Activated CD8-positive, alpha-beta memory T cell treated with anti-CD3 and anti-CD28 coated beads for 36 hours (primary cell): ENCODE measurements at regions not wholly inside any gene's neighbourhood (a gene's known extent, or its start where the extent isn't known, plus 50 kb on each side); places are given as distances from the start of the nearest gene placed in this dataset.
"Not testable (repeated sequence)": the region's sequence is repeated elsewhere in the genome, so short reads cannot be mapped to it uniquely, and the experiment has no call there.

Experiments used
- CTCF ChIA-PET: fragments of 350-600 bp; sonication (Branson Sonifier 250); formaldehyde crosslinking; loops from one replicate; lab custom pipeline; 2021; ENCODE audit warnings: antibody characterized with exemption; lab: Charles Lee
- POLR2A ChIA-PET: fragments of 350-600 bp; sonication (Branson Sonifier 250); formaldehyde crosslinking; loops from one replicate; lab custom pipeline; 2021; ENCODE audit warnings: antibody characterized with exemption; lab: Charles Lee

DNA sequence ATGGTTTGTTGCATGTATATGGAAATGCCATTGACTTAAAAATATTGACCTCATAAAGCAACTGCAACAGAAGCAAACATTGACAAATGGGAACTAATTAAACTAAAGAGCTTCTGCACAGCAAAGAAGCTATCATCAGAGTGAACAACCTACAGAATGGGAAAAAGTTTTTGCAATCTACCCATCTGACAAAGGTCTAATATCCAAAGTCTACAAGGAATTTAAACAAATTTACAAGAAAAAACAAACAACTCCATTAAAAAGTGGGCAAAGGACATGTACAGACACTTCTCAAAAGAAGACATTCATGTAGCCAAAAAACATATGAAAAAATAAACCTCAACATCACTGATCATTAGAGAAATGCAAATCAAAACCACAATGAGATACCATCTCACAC is 99.7 kb upstream of the ARG1 start:
- CTCF ChIA-PET, POLR2A ChIA-PET: not testable (repeated sequence)

DNA sequence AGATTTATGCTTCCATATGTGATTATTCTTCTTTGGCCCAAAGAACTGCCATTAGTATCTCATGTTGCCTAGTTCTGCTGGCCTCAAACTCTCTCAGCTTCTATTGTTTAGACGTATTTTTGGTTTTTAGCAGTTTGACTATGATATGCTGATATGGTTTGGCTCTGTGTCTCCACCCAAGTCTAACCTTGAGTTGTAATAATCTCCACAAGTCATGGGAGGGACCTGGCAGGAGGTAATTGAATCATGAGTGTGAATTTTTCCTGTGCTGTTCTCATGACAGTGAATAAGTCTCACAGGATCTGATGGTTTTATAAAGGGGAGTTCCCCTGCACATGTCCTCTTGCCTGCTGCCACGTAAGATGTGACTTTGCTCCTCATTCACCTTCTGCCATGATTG is 96.7 kb upstream of the ARG1 start:
- ChIA-PET CTCF (no interaction called here), POLR2A (no interaction called here)

DNA sequence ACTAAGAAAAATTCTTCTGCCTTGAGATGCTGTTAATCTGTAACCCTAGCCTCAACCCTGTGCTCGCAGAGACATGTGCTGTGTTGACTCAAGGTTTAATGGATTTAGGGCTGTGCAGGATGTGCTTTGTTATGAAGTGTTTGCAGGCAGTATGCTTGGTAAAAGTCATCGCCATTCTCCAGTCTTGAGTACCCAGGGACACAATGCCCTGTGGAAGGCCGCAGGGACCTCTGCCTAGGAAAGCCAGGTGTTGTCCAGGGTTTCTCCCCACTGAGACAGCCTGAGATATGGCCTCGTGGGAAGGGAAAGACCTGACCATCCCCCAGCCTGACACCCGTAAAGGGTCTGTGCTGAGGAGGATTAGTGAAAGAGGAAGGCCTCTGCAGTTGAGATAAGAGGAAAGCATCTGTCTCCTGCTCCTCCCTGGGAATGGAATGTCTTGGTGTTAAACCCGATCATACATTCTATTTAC is 94.2 kb upstream of the ARG1 start:
- POLR2A ChIA-PET, CTCF ChIA-PET: not testable (repeated sequence)

DNA sequence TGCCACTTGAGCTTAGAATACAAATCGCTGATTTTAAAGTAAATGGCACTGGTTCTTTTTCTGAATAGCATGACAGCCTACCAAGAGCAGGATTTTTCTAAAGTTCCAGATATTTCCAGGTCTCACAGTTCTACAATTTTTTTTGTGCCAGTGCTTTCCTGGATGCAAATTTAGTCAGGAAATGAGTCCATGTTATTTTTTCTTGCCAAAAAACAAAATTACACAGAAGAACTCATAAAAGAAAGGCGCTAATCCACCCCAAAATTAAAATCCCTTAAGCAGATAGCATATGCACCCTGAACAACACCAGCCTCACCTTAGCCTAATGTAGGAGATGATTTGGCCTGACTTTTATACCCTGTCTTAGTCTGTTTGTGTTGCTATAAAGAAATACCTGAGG is 86.4 kb upstream of the ARG1 start:
- CTCF ChIA-PET: no interaction called here
- POLR2A ChIA-PET: no interaction called here

DNA sequence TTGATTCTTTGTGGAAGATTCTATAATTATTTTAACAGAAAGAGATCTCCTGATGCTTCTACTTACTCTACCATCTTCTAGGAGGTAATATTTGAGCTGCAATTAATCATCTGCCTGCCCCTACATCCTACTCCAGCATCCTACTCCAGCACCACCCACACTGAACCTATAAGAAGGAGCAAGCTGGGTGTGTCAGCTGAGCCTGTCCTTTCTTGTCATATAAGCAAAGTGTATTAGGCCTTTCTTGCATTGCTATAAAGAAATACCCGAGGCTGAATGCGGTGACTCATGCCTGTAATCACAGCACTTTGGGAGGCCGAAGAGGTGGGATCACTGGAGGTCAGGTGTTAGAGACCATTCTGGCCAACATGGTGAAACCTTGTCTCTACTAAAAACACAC is 84.2 kb upstream of the ARG1 start:
- CTCF ChIA-PET: no interaction called here
- POLR2A ChIA-PET: no interaction called here

DNA sequence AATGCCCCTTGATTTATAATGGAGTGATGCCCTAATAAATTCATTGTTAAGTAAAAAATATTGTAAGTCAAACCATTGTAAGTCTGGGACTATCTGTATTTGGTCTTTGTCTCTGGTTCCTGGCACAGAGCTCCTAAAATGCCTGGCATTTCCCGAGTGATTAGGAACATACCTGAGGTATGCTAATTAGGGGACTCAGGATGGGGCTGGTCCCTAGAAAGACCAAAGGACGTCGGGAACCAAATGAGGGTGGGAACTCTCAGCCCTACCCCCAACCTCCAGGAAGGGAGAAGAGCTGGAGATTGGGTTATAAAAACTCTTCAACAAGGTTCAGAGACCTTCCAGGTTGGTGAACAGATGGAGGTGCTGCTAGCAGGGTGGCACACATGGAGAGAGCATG is 82.6 kb upstream of the ARG1 start:
- POLR2A ChIA-PET: no interaction called here
- CTCF ChIA-PET: no interaction called here

DNA sequence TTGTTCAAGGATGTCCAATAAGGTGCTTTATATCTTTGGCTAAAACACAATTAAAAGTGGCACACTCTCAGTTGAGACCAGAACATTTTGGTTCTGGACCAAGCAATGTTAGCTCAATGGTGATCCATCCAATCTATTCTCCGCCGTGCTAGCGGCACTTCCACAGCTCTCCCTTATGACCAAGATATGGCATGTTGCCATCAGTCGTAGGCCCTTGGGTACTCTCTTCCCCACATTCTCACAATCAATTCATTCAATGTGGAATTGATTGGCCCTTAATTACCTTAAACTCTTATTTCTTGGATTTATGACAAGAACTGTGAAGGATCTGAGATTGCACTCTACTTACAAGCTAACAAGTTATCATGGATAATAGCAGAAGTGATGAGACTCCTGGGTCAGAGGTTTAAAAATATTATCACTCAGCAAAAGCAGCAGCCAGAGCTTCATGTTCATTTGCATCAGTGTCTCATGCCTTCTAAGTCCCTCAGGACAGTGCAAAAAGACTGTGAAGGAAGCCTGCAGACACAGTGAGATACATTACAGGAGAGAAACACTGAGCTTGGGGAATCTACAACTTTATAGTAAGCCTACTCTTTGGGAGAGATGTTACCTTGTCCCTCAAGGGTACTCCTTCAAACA is 80.0 kb upstream of the ARG1 start:
- ChIA-PET POLR2A (no interaction called here), CTCF (interaction anchor here (0.7 kb wide), 1 partner anchor 288 kb away, joined by 3 read pairs; no protein-coding TSS in a partner anchor)

DNA sequence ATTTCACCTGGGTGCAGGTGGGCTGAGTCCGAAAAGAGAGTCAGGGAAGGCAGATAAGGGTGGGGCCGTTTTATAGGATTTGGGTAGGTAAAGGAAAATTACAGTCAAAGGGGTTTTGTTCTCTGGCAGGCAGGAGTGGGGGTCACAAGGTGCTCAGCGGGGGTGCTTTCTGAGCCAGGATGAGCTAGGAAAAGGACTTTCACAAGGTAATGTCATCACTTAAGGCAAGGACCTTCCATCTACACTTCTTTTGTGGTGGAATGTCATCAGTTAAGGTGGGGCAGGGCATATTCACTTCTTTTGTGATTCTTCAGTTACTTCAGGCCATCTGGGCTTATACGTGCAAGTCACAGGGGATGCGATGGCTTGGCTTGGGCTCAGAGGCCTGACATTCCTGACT is 68.6 kb upstream of the ARG1 start:
- POLR2A ChIA-PET, CTCF ChIA-PET: not testable (repeated sequence)

DNA sequence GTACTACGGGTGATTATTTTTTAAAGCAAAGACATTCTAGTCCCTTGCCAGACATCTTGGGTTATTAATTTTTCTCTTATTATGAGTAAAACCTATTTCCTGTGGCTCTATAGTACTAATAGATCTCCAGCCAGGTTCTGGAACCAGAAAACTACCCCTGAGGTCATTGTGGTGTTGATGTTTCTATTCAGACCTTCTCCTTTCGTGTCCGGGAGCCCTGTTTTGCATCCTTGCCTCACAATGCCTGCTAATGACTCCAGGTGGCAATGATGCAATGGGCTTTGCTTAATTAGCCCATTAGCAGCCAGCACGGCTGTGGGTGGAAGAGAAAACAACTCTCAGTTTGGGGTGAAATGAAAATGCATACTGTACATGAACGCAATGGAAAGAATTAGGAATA is 62.9 kb upstream of the ARG1 start:
- ChIA-PET POLR2A (no interaction called here), CTCF (no interaction called here)

DNA sequence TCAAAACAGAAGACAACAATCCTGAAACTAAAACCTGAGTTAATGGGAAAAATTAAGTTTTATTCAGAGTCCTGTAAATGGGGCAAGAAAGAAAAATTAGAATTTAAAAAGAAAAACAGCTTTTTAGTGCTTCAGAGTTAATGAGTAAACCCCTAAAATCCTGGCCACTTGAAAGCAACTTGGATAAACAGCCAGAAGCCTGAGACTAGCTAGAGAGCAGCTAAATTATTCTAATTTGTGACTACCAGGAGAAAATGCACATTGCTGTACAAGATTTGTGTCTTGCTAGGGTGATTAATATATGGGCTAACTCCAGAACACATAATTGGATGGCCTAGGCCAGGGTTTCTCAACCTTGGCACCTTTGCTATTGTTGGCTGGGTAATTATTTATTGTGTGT is 62.4 kb upstream of the ARG1 start:
- POLR2A ChIA-PET: no interaction called here
- CTCF ChIA-PET: no interaction called here

DNA sequence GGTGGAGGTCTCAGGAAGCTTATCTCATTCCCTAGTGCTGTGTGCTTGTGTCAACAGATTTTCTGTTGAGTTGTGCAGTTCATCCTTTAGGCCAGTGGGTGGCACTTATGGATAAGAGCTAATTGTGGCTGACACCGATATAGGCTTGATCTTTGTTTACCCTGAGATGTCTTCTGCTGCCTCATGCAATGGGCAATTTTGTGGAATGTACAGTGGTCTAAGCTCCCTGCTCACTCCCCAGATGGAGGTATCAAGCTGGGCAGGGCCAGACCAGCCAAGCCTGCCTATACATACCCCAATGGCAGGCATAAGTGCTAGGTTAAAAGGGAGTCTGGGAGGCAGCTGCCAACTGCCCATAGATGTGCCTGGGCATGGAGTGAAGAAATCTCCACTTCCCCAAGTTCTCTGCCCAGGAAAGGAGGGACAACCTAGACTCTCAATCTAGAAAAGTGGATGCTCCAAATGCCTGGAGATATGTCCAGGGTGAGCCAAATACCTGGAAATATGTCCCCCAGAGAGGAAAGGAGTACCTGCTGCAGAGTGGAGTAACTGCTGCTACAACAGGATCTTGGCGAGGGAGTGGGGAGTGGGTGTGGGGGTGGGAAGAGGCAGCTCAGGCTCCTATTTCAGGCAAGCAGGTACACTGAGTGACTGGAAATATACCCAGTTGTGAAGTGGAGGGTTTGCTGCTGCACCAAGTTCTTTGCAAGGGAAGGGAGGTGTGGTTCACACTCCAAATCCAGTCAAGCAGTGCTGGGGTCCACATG is 53.2 kb upstream of the ARG1 start:
- CTCF ChIA-PET: interaction anchor here (0.8 to 2.7 kb wide), 4 partner anchors 13 to 110 kb away, joined by 3 to 16 read pairs (median 4); partner anchors contain the start of gene MED23
- POLR2A ChIA-PET: no interaction called here
